ENCODE measurements at regions not wholly inside any gene's neighbourhood (a gene's known extent, or its start where the extent isn't known, plus 50 kb on each side); places are given as distances from the start of the nearest gene placed in this dataset.

DNA sequence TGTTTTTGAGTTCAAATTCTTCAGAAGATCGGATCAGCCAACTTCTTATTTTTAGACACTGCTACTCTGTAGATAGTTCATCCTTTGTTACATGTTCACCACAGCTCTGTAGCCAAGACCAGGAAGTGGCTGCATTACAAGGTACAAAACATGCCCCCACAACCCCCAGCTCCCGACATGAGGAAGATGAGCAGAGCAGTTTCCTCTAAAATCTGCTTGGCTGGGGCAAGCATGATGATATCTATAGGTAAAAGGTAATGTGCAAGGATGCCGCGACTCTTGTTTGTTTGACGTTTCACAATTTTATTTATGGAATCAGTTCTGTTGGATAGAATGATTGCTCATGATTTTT, 126.5 kb upstream of the GRM7 start:
- Histone ChIP-seq H3K9me3 (peaks cover 0 to 3% (median 0%) of the 10 kb centered on the region in 12 donors), H3K36me3 (no peaks in the 10 kb centered on the region), H3K27me3 (no peaks in the 10 kb centered on the region), H3K4me1 (no peaks in the 10 kb centered on the region), H3K27ac (no peak overlapping the region), H3K4me3 (no peak overlapping the region)
- ATAC-seq (no peak), DNase-seq (no peak)
- intact Hi-C loops (cut with DNase I) = no loop called here
- TF ChIP-seq POLR2A (IDR thresholded peaks at IDR 0.05) (no peak), CTCF (IDR thresholded peaks at IDR 0.05) (no peak)
- 74 to 81% (median 78%) methylated on average over 5 of the region's 5 CpGs for WGBS, 4 donors

DNA sequence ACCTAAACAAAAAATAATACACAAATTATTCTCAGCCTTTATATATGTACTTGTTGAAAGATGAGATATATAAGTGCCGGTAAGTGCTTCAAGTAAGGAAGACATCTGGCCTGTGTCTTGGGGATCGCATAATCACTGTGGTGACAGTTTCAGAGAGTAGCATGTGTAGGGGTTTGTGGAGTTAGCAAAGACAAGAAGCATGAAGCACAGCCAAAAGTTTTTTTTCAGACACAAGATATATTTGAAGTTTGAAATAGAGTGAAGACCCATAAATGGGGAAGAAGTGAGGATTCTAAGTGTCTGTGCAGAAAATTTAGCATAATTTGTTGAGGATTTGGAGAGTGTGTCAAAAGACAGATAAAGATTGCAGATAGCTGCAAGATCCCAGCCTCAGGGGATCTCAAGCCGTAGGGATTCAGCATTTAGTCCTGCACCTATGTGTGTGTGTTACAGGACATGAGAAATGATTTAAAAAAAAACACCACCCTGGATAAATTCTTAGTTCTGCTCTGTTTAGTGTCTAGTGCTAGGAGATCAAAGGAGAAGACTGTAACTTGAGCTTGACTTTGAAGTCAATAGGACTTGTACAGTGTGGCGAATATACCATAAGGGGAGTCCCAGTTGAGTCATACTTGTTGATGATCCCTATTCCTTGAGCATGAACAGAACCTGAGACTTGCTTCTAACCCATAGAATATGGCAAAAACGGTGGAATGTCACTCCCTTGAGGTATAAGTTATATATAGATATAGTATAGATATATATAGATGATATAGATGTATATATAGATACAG, 123.9 kb upstream of the GRM7 start:
- no peak for ATAC-seq
- Histone ChIP-seq H3K36me3 (no peaks in the 10 kb centered on the region), H3K9me3 (peaks cover 0 to 3% (median 0%) of the 10 kb centered on the region in 12 donors), H3K27me3 (no peaks in the 10 kb centered on the region), H3K4me3 (no peak overlapping the region), H3K4me1 (no peaks in the 10 kb centered on the region), H3K27ac (no peak overlapping the region)
- intact Hi-C loops (cut with DNase I) = loop anchor here in 1 of 10 donors (5.0 kb wide), 1 partner anchor 440 kb away; no protein-coding TSS in a partner anchor
- no peak for TF ChIP-seq POLR2A (IDR thresholded peaks at IDR 0.05)
- no peak for TF ChIP-seq CTCF (IDR thresholded peaks at IDR 0.05)
- WGBS, 4 donors = 30 to 40% (median 34%) methylated on average over 5 of the region's 5 CpGs
- no peak for DNase-seq

GRCh38 chr3:6737630-6738029, 123.3 kb upstream of the GRM7 start:
- no peak for TF ChIP-seq POLR2A (IDR thresholded peaks at IDR 0.05)
- TF ChIP-seq CTCF (IDR thresholded peaks at IDR 0.05) = no peak
- H3K4me3 ChIP-seq = no peak overlapping the region
- no peak for DNase-seq
- WGBS, 4 donors = 82 to 90% (median 84%) methylated on average over 2 of the region's 2 CpGs
- no peak overlapping the region for H3K27ac ChIP-seq
- ATAC-seq = no peak
- peaks cover 0 to 3% (median 0%) of the 10 kb centered on the region in 12 donors for H3K9me3 ChIP-seq
- intact Hi-C loops (cut with DNase I) = loop anchor here in 1 of 10 donors (5.0 kb wide), 1 partner anchor 440 kb away; no protein-coding TSS in a partner anchor
- no peaks in the 10 kb centered on the region for H3K36me3 ChIP-seq
- no peaks in the 10 kb centered on the region for H3K4me1 ChIP-seq
- H3K27me3 ChIP-seq = no peaks in the 10 kb centered on the region

DNA sequence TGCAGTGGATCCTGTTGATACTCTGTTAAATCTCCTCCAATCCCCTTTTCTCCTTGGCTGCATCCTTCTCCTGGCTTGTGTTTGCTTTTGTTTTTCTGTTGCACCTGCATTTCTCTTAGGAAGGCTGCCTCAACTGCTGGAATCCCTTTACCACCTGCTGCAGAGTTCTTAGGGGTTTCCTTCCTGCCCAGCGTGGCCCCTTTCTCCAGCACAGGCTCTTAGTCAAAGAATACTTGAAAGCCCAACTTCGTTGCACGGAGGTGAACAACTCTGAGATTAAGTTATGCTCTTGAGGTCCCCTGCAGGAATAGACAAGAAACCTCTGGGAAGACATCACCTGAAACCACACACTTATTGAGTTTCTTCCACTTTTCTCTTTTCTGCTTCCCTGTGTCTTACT, 121.6 kb upstream of the GRM7 start:
- Histone ChIP-seq H3K9me3 (no peaks in the 10 kb centered on the region), H3K27me3 (no peaks in the 10 kb centered on the region), H3K4me3 (no peak overlapping the region), H3K36me3 (no peaks in the 10 kb centered on the region), H3K4me1 (no peaks in the 10 kb centered on the region), H3K27ac (no peak overlapping the region)
- 48 to 51% (median 49%) methylated on average over 3 of the region's 3 CpGs for WGBS, 4 donors
- no peak for DNase-seq
- no peak for TF ChIP-seq POLR2A (IDR thresholded peaks at IDR 0.05)
- no peak for TF ChIP-seq CTCF (IDR thresholded peaks at IDR 0.05)
- ATAC-seq = no peak
- intact Hi-C loops (cut with DNase I) = loop anchor here in 1 of 10 donors (5.0 kb wide), 1 partner anchor 442 kb away; no protein-coding TSS in a partner anchor
